WTC11 (cell line): ENCODE measurements at regions not wholly inside any gene's neighbourhood (a gene's known extent, or its start where the extent isn't known, plus 50 kb on each side); places are given as distances from the start of the nearest gene placed in this dataset.

Experiments
- CTCF ChIP-seq: fragments of 200-600 bp; IDR thresholded peaks from 2 replicates; pipeline ENCODE4 v1.8.0; 2022; ENCODE audit warnings: antibody characterized with exemption
- FOXJ3 ChIP-seq: sonication (generic); formaldehyde crosslinking; IDR thresholded peaks from 2 replicates; pipeline ENCODE4 v1.9.0; 2021; ENCODE audit warnings: missing genetic modification reagents, mild to moderate bottlenecking, borderline replicate concordance
- GABPB1 ChIP-seq: sonication (generic); formaldehyde crosslinking; IDR thresholded peaks from 2 replicates; pipeline ENCODE4 v1.8.1; 2023; ENCODE audit warnings: mild to moderate bottlenecking, missing genetic modification reagents
- JAZF1 ChIP-seq: fragments of 250-450 bp; sonication (Bioruptor Pico); IDR thresholded peaks from 2 replicates; pipeline ENCODE4 v1.9.0; 2021; ENCODE audit warnings: moderate library complexity, mild to moderate bottlenecking, inconsistent platforms
- NFE2L1 ChIP-seq: sonication (generic); formaldehyde crosslinking; IDR thresholded peaks from 2 replicates; pipeline ENCODE4 v1.8.1; 2023; ENCODE audit warnings: missing genetic modification reagents
- NFYB ChIP-seq: sonication (generic); formaldehyde crosslinking; conservative IDR thresholded peaks from 2 replicates; pipeline ENCODE4 v1.8.0; 2022; ENCODE audit warnings: low read depth, missing genetic modification reagents
- SP1 ChIP-seq: sonication (generic); formaldehyde crosslinking; conservative IDR thresholded peaks from 2 replicates; pipeline ENCODE4 v1.8.1; 2022; ENCODE audit warnings: missing genetic modification reagents
- USF1 ChIP-seq: sonication (generic); formaldehyde crosslinking; IDR thresholded peaks from 2 replicates; pipeline ENCODE4 v1.8.0; 2022; ENCODE audit warnings: mild to moderate bottlenecking, missing genetic modification reagents
- ZNF121 ChIP-seq: sonication (generic); formaldehyde crosslinking; IDR thresholded peaks from 2 replicates; pipeline ENCODE4 v1.8.0; 2023; ENCODE audit warnings: missing genetic modification reagents
- ZNF416 ChIP-seq: fragments of 250-450 bp; sonication (Bioruptor Pico); IDR thresholded peaks from 2 replicates; pipeline ENCODE4 v1.9.0; 2021; ENCODE audit warnings: mild to moderate bottlenecking, inconsistent platforms
- TF ChIP-seq, protein P1 (sequence below): fragments of 250-450 bp; sonication (Bioruptor Pico); IDR thresholded peaks from 2 replicates; pipeline ENCODE4 v2.1.2; 2022; ENCODE audit warnings: mild to moderate bottlenecking, moderate library complexity

DNA sequence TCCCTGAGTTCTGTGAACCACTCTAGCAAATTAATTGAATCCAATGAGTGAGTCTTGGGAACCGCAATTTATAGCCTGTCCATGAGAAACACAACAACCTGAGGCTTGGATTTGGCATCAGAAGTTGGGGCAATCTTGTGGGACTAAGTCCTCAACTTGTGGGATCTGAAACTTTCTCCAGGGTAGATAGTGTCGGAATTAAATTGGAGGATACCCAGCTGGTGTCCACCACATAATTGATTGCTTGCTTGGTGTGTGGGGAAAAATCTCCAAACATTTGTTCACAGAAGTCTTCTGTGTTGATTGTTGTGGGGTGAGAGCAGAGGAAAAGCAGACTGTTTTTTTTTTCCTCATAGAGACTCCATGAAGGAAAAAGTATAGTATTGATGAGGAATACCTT is 320.6 kb upstream of the MEF2C start:
- TF ChIP-seq, protein P1, sequence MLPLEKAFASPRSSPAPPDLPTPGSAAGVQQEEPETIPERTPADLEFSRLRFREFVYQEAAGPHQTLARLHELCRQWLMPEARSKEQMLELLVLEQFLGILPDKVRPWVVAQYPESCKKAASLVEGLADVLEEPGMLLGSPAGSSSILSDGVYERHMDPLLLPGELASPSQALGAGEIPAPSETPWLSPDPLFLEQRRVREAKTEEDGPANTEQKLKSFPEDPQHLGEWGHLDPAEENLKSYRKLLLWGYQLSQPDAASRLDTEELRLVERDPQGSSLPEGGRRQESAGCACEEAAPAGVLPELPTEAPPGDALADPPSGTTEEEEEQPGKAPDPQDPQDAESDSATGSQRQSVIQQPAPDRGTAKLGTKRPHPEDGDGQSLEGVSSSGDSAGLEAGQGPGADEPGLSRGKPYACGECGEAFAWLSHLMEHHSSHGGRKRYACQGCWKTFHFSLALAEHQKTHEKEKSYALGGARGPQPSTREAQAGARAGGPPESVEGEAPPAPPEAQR (CRISPR knock-in tag) = no peak
- no peak for TF ChIP-seq CTCF
- no peak for TF ChIP-seq SP1 (CRISPR knock-in tag)
- no peak for TF ChIP-seq JAZF1 (CRISPR knock-in tag)
- no peak for TF ChIP-seq GABPB1
- TF ChIP-seq NFE2L1 = no peak
- TF ChIP-seq USF1 (CRISPR knock-in tag) = no peak
- TF ChIP-seq ZNF121 (CRISPR knock-in tag) = no peak
- TF ChIP-seq ZNF416 = no peak
- no peak for TF ChIP-seq NFYB
- TF ChIP-seq FOXJ3 (CRISPR knock-in tag) = no peak
